ENCODE measurements at regions not wholly inside any gene's neighbourhood (a gene's known extent, or its start where the extent isn't known, plus 50 kb on each side); places are given as distances from the start of the nearest gene placed in this dataset.

GRCh38 chr11:91813263-91813662, 411.4 kb upstream of the FAT3 start:
- TF ChIP-seq EZH2phosphoT487 (IDR thresholded peaks at IDR 0.05; ENCODE audit: low read depth) = no peak
- no peak for TF ChIP-seq CTCF (IDR thresholded peaks at IDR 0.05; ENCODE audit: low read depth, low read length)
- H3K27ac ChIP-seq (ENCODE audit: low read length) = no peak overlapping the region
- no peaks in the 10 kb centered on the region for H3K79me2 ChIP-seq (ENCODE audit: low read length)
- no peaks in the 10 kb centered on the region for H3K36me3 ChIP-seq (replicated peaks; ENCODE audit: low read depth, low read length)
- no peak overlapping the region for H3K9ac ChIP-seq (ENCODE audit: low read length)
- no peaks in the 10 kb centered on the region for H4K20me1 ChIP-seq (ENCODE audit: insufficient read depth, low read length)
- H3K27me3 ChIP-seq (ENCODE audit: low read depth, low read length) = no peaks in the 10 kb centered on the region
- no peak overlapping the region for H2AFZ ChIP-seq (ENCODE audit: low read depth, low read length)
- no peak overlapping the region for H3K4me2 ChIP-seq (ENCODE audit: low read length)
- H3K9me3 ChIP-seq (ENCODE audit: insufficient read depth, low read length) = no peaks in the 10 kb centered on the region
- no peaks in the 10 kb centered on the region for H3K4me1 ChIP-seq (ENCODE audit: low read length)
- H3K4me3 ChIP-seq (ENCODE audit: low read length) = no peak overlapping the region

GRCh38 chr11:91810871-91811270, 413.7 kb upstream of the FAT3 start:
- Histone ChIP-seq H3K36me3 (replicated peaks; ENCODE audit: low read depth, low read length) (no peaks in the 10 kb centered on the region), H2AFZ (ENCODE audit: low read depth, low read length) (no peak overlapping the region), H3K4me3 (ENCODE audit: low read length) (no peak overlapping the region), H3K4me1 (ENCODE audit: low read length) (no peaks in the 10 kb centered on the region), H3K4me2 (ENCODE audit: low read length) (no peak overlapping the region), H3K27me3 (ENCODE audit: low read depth, low read length) (no peaks in the 10 kb centered on the region), H3K9me3 (ENCODE audit: insufficient read depth, low read length) (no peaks in the 10 kb centered on the region), H3K79me2 (ENCODE audit: low read length) (no peaks in the 10 kb centered on the region), H3K9ac (ENCODE audit: low read length) (no peak overlapping the region), H3K27ac (ENCODE audit: low read length) (no peak overlapping the region), H4K20me1 (ENCODE audit: insufficient read depth, low read length) (no peaks in the 10 kb centered on the region)
- TF ChIP-seq EZH2phosphoT487 (IDR thresholded peaks at IDR 0.05; ENCODE audit: low read depth) (no peak), CTCF (IDR thresholded peaks at IDR 0.05; ENCODE audit: low read depth, low read length) (no peak)

- Histone ChIP-seq H3K9me3 (ENCODE audit: insufficient read depth, low read length) (no peaks in the 10 kb centered on the region), H4K20me1 (ENCODE audit: insufficient read depth, low read length) (no peaks in the 10 kb centered on the region), H3K79me2 (ENCODE audit: low read length) (no peaks in the 10 kb centered on the region), H3K36me3 (replicated peaks; ENCODE audit: low read depth, low read length) (no peaks in the 10 kb centered on the region), H3K4me2 (ENCODE audit: low read length) (no peak overlapping the region), H3K27me3 (ENCODE audit: low read depth, low read length) (no peaks in the 10 kb centered on the region), H2AFZ (ENCODE audit: low read depth, low read length) (no peak overlapping the region), H3K27ac (ENCODE audit: low read length) (no peak overlapping the region), H3K4me3 (ENCODE audit: low read length) (no peak overlapping the region), H3K9ac (ENCODE audit: low read length) (no peak overlapping the region), H3K4me1 (ENCODE audit: low read length) (no peaks in the 10 kb centered on the region)
- no peak for TF ChIP-seq CTCF (IDR thresholded peaks at IDR 0.05; ENCODE audit: low read depth, low read length)
- TF ChIP-seq EZH2phosphoT487 (IDR thresholded peaks at IDR 0.05; ENCODE audit: low read depth) = no peak
Observed at GRCh38 chr11:91805293-91805692, 419.3 kb upstream of the FAT3 start.

- TF ChIP-seq EZH2phosphoT487 (IDR thresholded peaks at IDR 0.05; ENCODE audit: low read depth) = no peak
- TF ChIP-seq CTCF (IDR thresholded peaks at IDR 0.05; ENCODE audit: low read depth, low read length) = no peak
- Histone ChIP-seq H3K4me2 (ENCODE audit: low read length) (no peak overlapping the region), H3K9me3 (ENCODE audit: insufficient read depth, low read length) (no peaks in the 10 kb centered on the region), H4K20me1 (ENCODE audit: insufficient read depth, low read length) (no peaks in the 10 kb centered on the region), H3K9ac (ENCODE audit: low read length) (no peak overlapping the region), H2AFZ (ENCODE audit: low read depth, low read length) (no peak overlapping the region), H3K4me3 (ENCODE audit: low read length) (no peak overlapping the region), H3K4me1 (ENCODE audit: low read length) (no peaks in the 10 kb centered on the region), H3K27me3 (ENCODE audit: low read depth, low read length) (no peaks in the 10 kb centered on the region), H3K27ac (ENCODE audit: low read length) (no peak overlapping the region), H3K79me2 (ENCODE audit: low read length) (no peaks in the 10 kb centered on the region), H3K36me3 (replicated peaks; ENCODE audit: low read depth, low read length) (no peaks in the 10 kb centered on the region)
Observed at GRCh38 chr11:91804042-91804441, 420.6 kb upstream of the FAT3 start.
